Middle frontal gyrus (tissue), 1 donor: ENCODE measurements at regions not wholly inside any gene's neighbourhood (a gene's known extent, or its start where the extent isn't known, plus 50 kb on each side); places are given as distances from the start of the nearest gene placed in this dataset.

Experiments used
- DNase-seq: peaks from one replicate; pipeline ENCODE4 v3.0.0-alpha.2; 2015; ENCODE audit warnings: low spot score; ENCODE audit errors: extremely low spot score

DNA sequence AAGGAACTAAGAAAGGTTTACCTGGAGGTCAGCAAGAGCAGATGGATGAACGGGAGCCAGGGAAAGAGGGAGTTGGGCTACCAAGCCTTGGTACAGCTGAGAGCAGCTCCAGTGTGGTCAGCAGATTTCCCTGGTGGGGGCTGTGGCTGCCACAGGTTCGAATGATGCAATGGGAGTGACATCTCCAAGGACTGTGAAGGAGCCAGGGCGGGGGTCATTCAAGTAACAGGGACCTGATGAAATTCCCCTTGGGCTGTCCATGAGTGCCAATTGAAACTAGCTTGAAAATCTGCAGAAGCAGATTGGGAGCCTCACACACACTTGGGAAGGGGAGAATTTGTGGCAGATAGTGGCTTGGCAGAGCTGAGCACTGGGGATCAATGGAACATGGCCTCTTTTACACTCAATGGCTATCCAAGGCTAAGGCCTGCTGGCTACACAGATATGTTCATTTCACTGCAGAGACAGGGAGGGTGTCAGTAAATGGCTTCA lies 247.0 kb upstream of the ECI2 start:
- no peak for DNase-seq

DNA sequence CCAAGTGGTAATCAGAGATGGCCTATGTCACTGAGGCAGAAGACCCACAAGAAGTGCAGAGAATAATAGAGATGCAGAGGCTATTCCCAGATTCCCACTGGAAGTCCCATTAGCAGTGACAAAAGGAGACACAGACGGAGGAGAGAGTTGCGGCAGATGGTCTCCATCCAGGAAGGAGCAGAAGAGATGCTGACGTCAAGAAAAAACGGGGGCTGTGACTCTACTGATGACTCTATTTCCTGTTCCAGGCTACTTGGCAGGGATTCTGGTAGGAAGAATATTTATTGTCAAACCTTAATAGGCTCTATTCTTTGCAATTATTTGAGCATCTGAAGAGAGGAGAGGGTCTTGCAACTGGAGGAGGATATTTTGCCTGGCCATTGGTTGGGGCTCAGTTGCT lies 246.0 kb upstream of the ECI2 start:
- DNase-seq = no peak

GRCh38 chr6:4380881-4381281 lies 245.5 kb upstream of the ECI2 start:
- no peak for DNase-seq

- no peak for DNase-seq
Observed at GRCh38 chr6:4379958-4380357, 244.6 kb upstream of the ECI2 start.

GRCh38 chr6:4378319-4378996 lies 243.1 kb upstream of the ECI2 start:
- no peak for DNase-seq

DNA sequence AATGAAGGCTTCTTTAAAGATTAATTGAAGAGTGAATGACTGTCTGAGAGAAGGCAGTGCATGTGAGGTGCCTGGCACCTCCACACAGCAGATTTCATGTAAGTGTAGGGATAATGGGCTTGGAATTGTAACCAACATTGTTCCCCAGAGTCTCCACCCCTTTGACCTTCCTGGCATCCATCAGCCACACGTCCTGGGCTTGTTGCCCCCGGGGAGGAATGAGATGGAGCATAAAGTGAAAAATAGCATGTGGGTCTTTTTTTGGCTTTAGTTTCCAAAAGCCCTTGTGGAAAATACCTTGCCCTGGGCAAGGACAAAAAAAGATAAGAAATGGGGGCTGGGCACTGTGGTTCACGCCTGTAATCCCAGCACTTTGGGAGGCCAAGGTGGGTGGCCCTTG lies 242.2 kb upstream of the ECI2 start:
- DNase-seq = no peak

DNA sequence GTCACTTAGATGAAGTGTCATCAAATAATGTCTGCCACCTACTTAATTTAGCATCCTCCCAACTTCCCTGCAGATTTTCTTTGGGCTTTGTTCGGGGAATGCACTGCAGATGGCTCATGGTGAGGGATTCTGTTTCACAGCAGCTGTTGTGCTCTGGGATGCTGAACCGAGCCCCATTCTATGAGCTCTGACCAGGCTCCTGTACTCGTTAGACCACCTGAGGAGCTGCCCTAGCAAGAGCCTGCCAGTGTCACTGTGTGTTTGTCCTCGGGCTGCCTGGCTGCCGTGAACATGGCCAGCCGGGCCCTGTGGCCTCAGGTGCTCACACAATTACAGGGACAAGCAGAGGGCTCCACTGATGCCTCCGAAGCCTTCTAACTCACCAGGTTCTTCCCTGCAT lies 238.8 kb upstream of the ECI2 start:
- no peak for DNase-seq

DNA sequence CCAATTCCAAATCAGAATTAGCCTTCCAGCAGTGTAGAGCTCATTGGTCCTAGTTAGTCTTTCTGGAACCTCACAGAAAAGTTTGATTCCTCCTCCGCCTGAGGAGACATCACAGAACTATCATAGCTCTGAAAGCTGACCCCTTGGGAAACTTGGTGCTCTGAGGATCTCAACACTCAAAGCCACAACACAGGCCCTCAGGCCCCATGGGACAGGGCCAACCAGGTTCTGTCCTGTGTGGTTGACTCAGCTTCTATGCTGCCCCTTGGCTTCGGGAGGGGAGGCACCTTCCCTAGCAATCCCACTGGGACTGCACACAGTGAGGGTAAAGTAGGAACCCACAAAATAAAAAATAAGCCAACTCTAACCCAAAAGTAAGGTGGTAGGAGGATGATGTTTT lies 237.5 kb upstream of the ECI2 start:
- DNase-seq = no peak

GRCh38 chr6:4371207-4371921 lies 236.0 kb upstream of the ECI2 start:
- DNase-seq = no peak

- no peak for DNase-seq
Observed at GRCh38 chr6:4370066-4370465, 234.7 kb upstream of the ECI2 start.

- no peak for DNase-seq
Observed at GRCh38 chr6:4369616-4370015, 234.2 kb upstream of the ECI2 start.

GRCh38 chr6:4368649-4369048 lies 233.3 kb upstream of the ECI2 start:
- no peak for DNase-seq

- no peak for DNase-seq
Observed at GRCh38 chr6:4367643-4368042, 232.3 kb upstream of the ECI2 start.

DNA sequence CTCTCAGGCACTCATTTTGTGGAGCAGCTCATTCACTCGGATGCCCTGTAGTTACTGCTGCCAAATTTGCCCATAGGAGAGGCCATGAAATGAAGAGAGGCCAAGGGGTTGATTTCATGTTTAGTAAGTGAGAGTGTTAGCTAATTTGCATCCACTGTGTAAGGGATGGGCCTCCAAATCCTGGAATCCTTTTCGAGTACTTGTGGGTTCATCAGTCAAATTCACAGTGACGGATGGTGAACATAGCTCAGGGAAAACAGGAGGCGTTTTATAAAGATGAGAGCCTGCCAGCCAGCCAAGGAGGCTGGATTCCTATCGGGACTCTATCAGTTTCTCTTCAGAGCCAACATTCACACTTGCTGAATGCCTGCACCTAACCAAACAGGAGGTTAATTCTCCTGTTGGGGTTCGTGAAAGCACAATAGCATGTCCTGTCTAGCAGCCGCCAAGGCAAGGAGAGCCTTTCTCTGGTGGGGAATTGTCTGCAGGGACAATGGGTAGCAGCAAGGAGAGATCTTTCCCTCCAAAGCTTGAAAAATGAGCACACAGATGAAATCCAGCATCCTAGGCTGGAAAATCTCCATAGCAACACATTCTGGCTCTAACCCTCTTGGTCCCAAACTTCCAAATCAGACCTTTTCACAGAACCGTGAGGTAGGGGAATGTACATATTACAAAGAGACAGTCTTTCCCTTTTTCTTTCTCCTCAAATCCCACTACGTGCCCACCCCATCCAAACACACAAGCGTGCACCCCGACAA lies 231.4 kb upstream of the ECI2 start:
- no peak for DNase-seq

- no peak for DNase-seq
Observed at GRCh38 chr6:4365686-4366085, 230.3 kb upstream of the ECI2 start.

GRCh38 chr6:4364711-4365110 lies 229.3 kb upstream of the ECI2 start:
- no peak for DNase-seq

- DNase-seq = no peak
Observed at GRCh38 chr6:4364172-4364571, 228.8 kb upstream of the ECI2 start.

DNA sequence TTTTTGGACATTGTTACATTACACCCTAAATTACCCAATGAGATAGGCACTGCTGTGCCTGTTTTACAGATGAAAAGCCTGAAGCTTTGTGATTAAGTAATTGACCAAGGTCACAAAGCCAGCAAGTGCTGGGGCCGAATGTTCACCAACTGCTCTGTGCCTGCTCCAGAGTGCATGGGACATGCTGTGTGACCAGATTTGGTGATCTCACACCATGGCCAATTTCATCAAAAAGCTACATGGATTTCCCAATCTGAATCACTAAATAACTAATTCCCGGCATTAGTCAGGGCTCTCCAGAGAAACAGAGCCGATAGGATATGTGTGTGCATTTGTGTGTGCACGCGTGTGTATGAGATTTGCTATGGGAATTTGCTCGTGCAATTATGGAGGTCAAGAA lies 228.3 kb upstream of the ECI2 start:
- DNase-seq = no peak

- no peak for DNase-seq
Observed at GRCh38 chr6:4362326-4362725, 227.0 kb upstream of the ECI2 start.

DNA sequence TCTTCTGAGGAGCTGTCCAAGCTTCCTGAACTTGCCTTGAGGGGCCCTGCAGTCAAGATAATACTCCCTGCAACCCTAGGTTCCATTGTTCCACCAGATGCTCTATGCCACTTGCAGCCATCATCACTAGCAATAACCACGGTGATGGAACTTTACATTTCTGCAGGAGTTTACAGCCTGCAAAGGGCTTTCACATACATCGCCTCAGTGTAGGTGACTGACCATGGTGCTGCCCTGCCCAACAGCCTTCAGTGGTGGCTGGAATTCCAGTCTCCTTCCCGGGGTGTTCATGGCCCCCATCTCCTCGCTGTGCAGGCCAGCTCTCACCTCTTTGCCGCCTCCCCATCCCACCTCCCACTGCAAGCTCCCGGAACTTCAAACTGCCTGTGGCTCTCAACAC lies 225.5 kb upstream of the ECI2 start:
- DNase-seq = no peak

GRCh38 chr6:4359108-4359730 lies 223.8 kb upstream of the ECI2 start:
- DNase-seq = no peak
